ENCODE measurements at regions not wholly inside any gene's neighbourhood (a gene's known extent, or its start where the extent isn't known, plus 50 kb on each side); places are given as distances from the start of the nearest gene placed in this dataset.

GRCh38 chr4:153093802-153094201, 110.4 kb upstream of the TRIM2 start:
- 54 to 69% methylated on average over 3 to 4 of the region's 4 CpGs for WGBS, 2 donors
- no peaks in the 10 kb centered on the region for H3K4me1 ChIP-seq
- DNase-seq = no peak
- TF ChIP-seq, protein P1, sequence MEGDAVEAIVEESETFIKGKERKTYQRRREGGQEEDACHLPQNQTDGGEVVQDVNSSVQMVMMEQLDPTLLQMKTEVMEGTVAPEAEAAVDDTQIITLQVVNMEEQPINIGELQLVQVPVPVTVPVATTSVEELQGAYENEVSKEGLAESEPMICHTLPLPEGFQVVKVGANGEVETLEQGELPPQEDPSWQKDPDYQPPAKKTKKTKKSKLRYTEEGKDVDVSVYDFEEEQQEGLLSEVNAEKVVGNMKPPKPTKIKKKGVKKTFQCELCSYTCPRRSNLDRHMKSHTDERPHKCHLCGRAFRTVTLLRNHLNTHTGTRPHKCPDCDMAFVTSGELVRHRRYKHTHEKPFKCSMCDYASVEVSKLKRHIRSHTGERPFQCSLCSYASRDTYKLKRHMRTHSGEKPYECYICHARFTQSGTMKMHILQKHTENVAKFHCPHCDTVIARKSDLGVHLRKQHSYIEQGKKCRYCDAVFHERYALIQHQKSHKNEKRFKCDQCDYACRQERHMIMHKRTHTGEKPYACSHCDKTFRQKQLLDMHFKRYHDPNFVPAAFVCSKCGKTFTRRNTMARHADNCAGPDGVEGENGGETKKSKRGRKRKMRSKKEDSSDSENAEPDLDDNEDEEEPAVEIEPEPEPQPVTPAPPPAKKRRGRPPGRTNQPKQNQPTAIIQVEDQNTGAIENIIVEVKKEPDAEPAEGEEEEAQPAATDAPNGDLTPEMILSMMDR (IDR thresholded peaks at IDR 0.05) = no peak
- no peak for TF ChIP-seq POLR2A (IDR thresholded peaks at IDR 0.05)
- H3K27ac ChIP-seq = no peak overlapping the region
- H3K9me3 ChIP-seq = no peaks in the 10 kb centered on the region
- no peaks in the 10 kb centered on the region for H3K27me3 ChIP-seq
- intact Hi-C loops (cut with DNase I) = no loop called here
- no peak overlapping the region for H3K4me3 ChIP-seq
- no peaks in the 10 kb centered on the region for H3K36me3 ChIP-seq

DNA sequence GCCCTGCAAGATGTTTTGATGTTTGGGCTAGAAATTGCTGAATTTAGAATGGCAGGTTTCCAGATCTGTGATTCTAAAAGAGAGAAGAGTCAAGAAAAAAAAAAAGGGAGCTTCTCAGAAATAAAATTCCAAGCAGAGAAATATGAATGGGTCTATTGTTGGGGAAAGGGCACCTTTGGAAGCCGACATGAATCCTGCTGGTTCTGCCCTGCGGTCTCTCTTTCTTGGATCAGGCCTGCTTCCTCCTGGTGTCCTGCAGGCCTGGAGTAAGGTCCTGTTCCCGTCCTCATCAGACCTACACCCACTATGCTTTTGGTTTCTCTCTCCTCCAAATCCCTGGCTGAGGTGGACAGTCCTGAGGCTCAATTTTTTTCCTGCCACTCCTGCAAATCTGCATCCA, 109.8 kb upstream of the TRIM2 start:
- TF ChIP-seq POLR2A (IDR thresholded peaks at IDR 0.05) = no peak
- TF ChIP-seq, protein P1 (IDR thresholded peaks at IDR 0.05) = no peak
- 84 to 87% methylated on average over 3 of the region's 3 CpGs for WGBS, 2 donors
- intact Hi-C loops (cut with DNase I) = no loop called here

DNA sequence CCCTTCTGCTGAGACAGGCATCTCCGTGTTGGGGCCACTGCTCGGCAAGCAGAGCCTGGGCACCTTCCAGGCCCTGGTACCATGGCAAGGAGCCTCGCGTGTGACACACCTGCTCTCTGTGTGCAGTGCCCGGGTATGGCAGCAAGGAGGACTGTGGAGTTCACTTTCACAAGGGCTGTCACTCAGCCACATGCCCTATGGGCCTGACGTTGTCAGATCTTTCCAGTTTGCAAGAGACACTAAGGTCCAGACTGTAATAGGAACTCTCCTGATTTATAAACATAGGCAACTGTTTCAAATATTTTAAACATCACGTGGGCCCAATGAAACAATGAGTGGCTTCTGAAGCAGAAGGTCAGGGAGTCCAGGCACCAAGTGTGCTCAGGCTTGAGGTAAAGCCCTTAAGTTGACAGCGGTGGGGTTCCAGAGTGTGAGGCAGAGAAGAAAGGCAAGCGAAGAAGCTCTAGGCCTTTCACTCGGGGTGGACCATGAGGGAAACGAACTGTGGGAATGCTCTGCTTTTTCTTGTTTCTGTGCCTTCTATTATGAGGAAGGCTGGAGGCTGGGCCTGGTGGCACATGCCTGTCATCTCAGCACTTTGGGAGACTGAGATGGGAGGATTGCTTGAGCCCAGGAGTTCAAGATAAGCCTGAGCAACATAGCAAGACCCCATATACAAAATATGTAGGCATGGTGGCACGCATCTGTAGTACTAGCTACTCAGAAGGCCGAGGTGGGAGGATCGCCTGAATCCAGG, 108.6 kb upstream of the TRIM2 start:
- Histone ChIP-seq H3K9me3 (no peaks in the 10 kb centered on the region), H3K36me3 (no peaks in the 10 kb centered on the region), H3K4me3 (no peak overlapping the region), H3K27ac (no peak overlapping the region), H3K4me1 (no peaks in the 10 kb centered on the region), H3K27me3 (no peaks in the 10 kb centered on the region)
- 73 to 89% methylated on average over 8 to 10 of the region's 14 CpGs for WGBS, 2 donors
- intact Hi-C loops (cut with DNase I) = no loop called here
- no peak for DNase-seq
- TF ChIP-seq POLR2A (IDR thresholded peaks at IDR 0.05) = no peak
- TF ChIP-seq, protein P1 (IDR thresholded peaks at IDR 0.05) = peak in 1 of 6 experiments; percentile 16

More for the DNA sequence above, 109.8 kb upstream of the TRIM2 start:
- H3K36me3 ChIP-seq = no peaks in the 10 kb centered on the region
- DNase-seq = no peak
- H3K9me3 ChIP-seq = no peaks in the 10 kb centered on the region
- H3K27ac ChIP-seq = no peak overlapping the region
- no peak overlapping the region for H3K4me3 ChIP-seq
- H3K27me3 ChIP-seq = no peaks in the 10 kb centered on the region
- no peaks in the 10 kb centered on the region for H3K4me1 ChIP-seq

DNA sequence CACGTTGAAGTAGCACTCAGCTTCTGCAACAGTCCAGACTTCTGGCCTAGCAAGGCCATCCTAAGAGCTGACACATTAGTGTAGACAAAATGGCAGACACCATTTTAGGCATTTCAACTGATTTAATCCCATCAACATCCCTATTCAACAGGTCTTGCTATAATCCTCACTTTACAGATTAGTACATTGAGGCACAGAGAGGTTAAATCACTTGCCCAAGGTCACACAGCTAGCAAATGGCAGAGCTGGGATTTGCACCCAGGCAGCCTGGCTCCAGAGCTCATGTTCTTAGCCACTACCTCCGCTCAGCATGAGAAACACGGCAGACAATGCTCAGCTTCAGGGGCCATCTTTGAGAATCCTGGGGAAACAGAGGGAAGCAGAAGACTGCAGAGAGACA, 107.9 kb upstream of the TRIM2 start:
- DNase-seq = no peak
- no peaks in the 10 kb centered on the region for H3K27me3 ChIP-seq
- no peaks in the 10 kb centered on the region for H3K4me1 ChIP-seq
- no peak overlapping the region for H3K27ac ChIP-seq
- 83 to 93% methylated on average over 3 of the region's 3 CpGs for WGBS, 2 donors
- no peak overlapping the region for H3K4me3 ChIP-seq
- TF ChIP-seq, protein P1 (IDR thresholded peaks at IDR 0.05) = no peak
- no peak for TF ChIP-seq POLR2A (IDR thresholded peaks at IDR 0.05)
- no peaks in the 10 kb centered on the region for H3K9me3 ChIP-seq
- intact Hi-C loops (cut with DNase I) = no loop called here
- H3K36me3 ChIP-seq = no peaks in the 10 kb centered on the region

GRCh38 chr4:153098427-153098826, 105.8 kb upstream of the TRIM2 start:
- no peaks in the 10 kb centered on the region for H3K9me3 ChIP-seq
- H3K4me1 ChIP-seq = no peaks in the 10 kb centered on the region
- H3K36me3 ChIP-seq = no peaks in the 10 kb centered on the region
- no peak overlapping the region for H3K4me3 ChIP-seq
- intact Hi-C loops (cut with DNase I) = no loop called here
- 41 to 54% methylated on average over 3 of the region's 3 CpGs for WGBS, 2 donors
- H3K27me3 ChIP-seq = peaks cover 0 to 2% (median 0%) of the 10 kb centered on the region in 4 donors
- no peak for DNase-seq
- TF ChIP-seq, protein P1 (IDR thresholded peaks at IDR 0.05) = no peak
- no peak for TF ChIP-seq POLR2A (IDR thresholded peaks at IDR 0.05)
- H3K27ac ChIP-seq = no peak overlapping the region

All from esophagus squamous epithelium (tissue), 5 donors.